GM03348 (cell line): ENCODE measurements at regions not wholly inside any gene's neighbourhood (a gene's known extent, or its start where the extent isn't known, plus 50 kb on each side); places are given as distances from the start of the nearest gene placed in this dataset.

Experiments used
- DNase-seq: peaks from one replicate; pipeline ENCODE4 v3.0.0; 2012; ENCODE audit warnings: low spot score

- peak; percentile 64 for DNase-seq
Observed at GRCh38 chr12:27179400-27180214, 64.5 kb upstream of the STK38L start.

- DNase-seq, result no peak
Observed at GRCh38 chr12:27180906-27181505, 63.1 kb upstream of the STK38L start.

GRCh38 chr12:27183342-27183741 lies 60.7 kb upstream of the STK38L start:
- no peak for DNase-seq

GRCh38 chr12:27185234-27186021 lies 58.7 kb upstream of the STK38L start:
- DNase-seq, result peak; percentile 35

GRCh38 chr12:27186022-27186839 lies 57.9 kb upstream of the STK38L start:
- DNase-seq, result peak; percentile 22

GRCh38 chr12:27187697-27188096 lies 56.4 kb upstream of the STK38L start:
- no peak for DNase-seq

- DNase-seq, result peak; percentile 59
Observed at GRCh38 chr12:27190761-27191160, 53.3 kb upstream of the STK38L start.

GRCh38 chr12:27191531-27191930 lies 52.6 kb upstream of the STK38L start:
- no peak for DNase-seq

GRCh38 chr12:27192118-27192802 lies 51.8 kb upstream of the STK38L start:
- DNase-seq, result no peak

- DNase-seq, result no peak
Observed at GRCh38 chr12:27193106-27193505, 51.0 kb upstream of the STK38L start.

- DNase-seq, result peak; percentile 70
Observed at GRCh38 chr12:27193854-27194544, 50.1 kb upstream of the STK38L start.
